Chondrocyte (in vitro differentiated cells): ENCODE measurements at regions not wholly inside any gene's neighbourhood (a gene's known extent, or its start where the extent isn't known, plus 50 kb on each side); places are given as distances from the start of the nearest gene placed in this dataset.

Experiments used
- DNase-seq: peaks from one replicate; pipeline ENCODE4 v3.0.0; 2021; ENCODE audit warnings: mixed read lengths, low spot score
- H3K27ac Mint-ChIP-seq: one replicate; pipeline ENCODE4 v1.8.0; 2021; ENCODE audit warnings: mild to moderate bottlenecking, moderate library complexity, mixed read lengths; ENCODE audit not compliant: unreplicated experiment
- H3K27me3 Mint-ChIP-seq: 2 replicates; pipeline ENCODE4 v1.8.0; 2021; ENCODE audit warnings: low read depth, mixed read lengths
- H3K36me3 Mint-ChIP-seq: 2 replicates; pipeline ENCODE4 v1.8.0; 2021; ENCODE audit warnings: low read depth, mixed read lengths
- H3K4me1 Mint-ChIP-seq: 2 replicates; pipeline ENCODE4 v1.8.0; 2021; ENCODE audit warnings: low read depth, mild to moderate bottlenecking, mixed read lengths
- H3K4me3 Mint-ChIP-seq: one replicate; pipeline ENCODE4 v1.8.0; 2021; ENCODE audit warnings: mild to moderate bottlenecking, moderate library complexity, mixed read lengths; ENCODE audit not compliant: unreplicated experiment
- H3K9me3 Mint-ChIP-seq: 2 replicates; pipeline ENCODE4 v1.8.0; 2021; ENCODE audit warnings: low read depth, mixed read lengths
- TF ChIP-seq, protein P1 (sequence below): fragments of 200-600 bp; sonication (generic); IDR thresholded peaks from 2 replicates; pipeline ENCODE4 v1.5.0; 2021; ENCODE audit warnings: antibody characterized with exemption, mild to moderate bottlenecking, moderate library complexity

DNA sequence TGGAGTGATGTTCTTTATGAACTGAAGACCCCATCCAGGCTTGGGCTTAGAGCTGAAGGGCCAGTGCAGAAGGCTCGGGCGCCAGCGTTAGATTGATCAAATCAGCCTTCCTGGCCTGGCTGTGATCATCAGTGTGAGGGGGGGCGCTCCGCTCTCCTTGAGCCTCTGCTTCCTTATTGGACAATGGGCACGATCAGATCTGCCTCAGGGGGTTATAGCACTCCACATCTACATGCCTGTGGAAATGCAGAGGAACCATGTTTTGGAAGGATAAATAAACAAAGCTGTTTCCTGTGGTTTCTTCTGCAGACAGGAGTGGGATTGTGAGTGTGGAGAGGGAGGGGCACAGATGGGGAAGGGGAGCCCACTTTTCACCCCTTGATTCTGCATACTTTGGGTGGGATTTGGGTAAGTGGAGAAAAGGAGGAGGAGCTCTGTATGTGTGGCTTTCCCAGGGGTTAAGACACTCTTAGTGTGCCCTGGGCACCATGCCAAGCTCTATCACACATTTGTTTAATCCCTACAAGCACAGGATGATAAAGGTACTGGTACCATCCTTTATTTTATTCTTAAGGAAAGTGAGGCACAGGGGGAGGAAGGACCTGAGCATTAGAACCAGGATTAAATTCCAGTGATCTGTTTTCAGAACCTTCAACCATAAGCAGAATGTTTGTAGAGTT lies 150.5 kb downstream of the EN1 start:
- Mint-ChIP-seq H3K9me3 (no peaks in the 10 kb centered on the region), H3K27ac (no peak overlapping the region), H3K4me3 (no peak overlapping the region), H3K27me3 (no peaks in the 10 kb centered on the region), H3K36me3 (no peaks in the 10 kb centered on the region), H3K4me1 (no peaks in the 10 kb centered on the region)
- no peak for DNase-seq
- TF ChIP-seq, protein P1, sequence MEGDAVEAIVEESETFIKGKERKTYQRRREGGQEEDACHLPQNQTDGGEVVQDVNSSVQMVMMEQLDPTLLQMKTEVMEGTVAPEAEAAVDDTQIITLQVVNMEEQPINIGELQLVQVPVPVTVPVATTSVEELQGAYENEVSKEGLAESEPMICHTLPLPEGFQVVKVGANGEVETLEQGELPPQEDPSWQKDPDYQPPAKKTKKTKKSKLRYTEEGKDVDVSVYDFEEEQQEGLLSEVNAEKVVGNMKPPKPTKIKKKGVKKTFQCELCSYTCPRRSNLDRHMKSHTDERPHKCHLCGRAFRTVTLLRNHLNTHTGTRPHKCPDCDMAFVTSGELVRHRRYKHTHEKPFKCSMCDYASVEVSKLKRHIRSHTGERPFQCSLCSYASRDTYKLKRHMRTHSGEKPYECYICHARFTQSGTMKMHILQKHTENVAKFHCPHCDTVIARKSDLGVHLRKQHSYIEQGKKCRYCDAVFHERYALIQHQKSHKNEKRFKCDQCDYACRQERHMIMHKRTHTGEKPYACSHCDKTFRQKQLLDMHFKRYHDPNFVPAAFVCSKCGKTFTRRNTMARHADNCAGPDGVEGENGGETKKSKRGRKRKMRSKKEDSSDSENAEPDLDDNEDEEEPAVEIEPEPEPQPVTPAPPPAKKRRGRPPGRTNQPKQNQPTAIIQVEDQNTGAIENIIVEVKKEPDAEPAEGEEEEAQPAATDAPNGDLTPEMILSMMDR = no peak

DNA sequence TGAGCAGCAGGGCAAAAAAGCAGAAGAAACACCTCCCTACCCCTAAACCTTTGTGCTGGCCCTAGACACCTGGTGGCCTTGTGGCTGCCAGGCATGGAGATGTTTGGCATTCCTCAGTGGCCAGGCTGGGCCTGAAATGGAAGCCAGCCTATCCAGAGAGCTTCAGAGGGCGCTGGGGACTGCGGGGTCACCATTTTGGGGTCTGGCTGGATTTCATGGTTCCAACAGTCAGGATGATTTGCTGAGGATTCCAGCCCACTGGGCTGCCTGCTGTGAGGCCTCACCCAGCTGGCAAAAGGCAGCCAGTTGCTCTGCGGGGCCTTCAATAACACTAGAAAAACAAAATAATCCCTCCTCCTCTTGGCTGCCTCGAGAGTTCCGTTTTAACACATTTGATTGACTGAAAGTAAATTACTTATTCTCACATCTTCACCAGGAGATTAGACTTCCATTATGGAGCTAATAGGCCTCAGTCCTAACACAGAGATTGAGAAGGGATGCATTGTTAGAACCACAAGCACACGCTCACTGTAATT lies 154.1 kb downstream of the EN1 start:
- Mint-ChIP-seq H3K36me3 (no peaks in the 10 kb centered on the region), H3K9me3 (peaks cover 10% of the 10 kb centered on the region), H3K27me3 (no peaks in the 10 kb centered on the region), H3K27ac (no peak overlapping the region), H3K4me3 (no peak overlapping the region), H3K4me1 (no peaks in the 10 kb centered on the region)
- TF ChIP-seq, protein P1 = no peak
- DNase-seq = no peak

DNA sequence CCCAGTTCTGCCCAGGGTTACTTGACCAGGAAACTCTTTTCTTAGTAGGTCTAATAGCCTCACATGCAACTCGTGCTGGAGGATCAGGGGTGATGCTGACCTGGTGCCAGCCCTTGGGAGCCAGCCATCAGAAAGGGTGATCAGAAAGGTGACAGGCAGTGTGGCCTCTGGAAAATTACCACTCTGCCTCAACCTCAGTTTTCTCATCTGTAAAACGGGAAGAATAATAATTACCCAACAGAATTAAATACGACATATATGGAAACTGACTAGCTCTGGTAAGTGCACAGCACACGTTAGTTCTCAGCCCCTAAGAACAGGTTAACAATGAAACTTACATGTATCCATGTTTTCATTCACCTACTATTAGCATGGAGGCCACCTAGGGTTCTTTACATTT lies 157.6 kb downstream of the EN1 start:
- H3K4me1 Mint-ChIP-seq = no peaks in the 10 kb centered on the region
- no peak overlapping the region for H3K4me3 Mint-ChIP-seq
- TF ChIP-seq, protein P1 = no peak
- H3K9me3 Mint-ChIP-seq = peaks cover 10% of the 10 kb centered on the region
- H3K36me3 Mint-ChIP-seq = no peaks in the 10 kb centered on the region
- no peaks in the 10 kb centered on the region for H3K27me3 Mint-ChIP-seq
- no peak overlapping the region for H3K27ac Mint-ChIP-seq
- DNase-seq = no peak

DNA sequence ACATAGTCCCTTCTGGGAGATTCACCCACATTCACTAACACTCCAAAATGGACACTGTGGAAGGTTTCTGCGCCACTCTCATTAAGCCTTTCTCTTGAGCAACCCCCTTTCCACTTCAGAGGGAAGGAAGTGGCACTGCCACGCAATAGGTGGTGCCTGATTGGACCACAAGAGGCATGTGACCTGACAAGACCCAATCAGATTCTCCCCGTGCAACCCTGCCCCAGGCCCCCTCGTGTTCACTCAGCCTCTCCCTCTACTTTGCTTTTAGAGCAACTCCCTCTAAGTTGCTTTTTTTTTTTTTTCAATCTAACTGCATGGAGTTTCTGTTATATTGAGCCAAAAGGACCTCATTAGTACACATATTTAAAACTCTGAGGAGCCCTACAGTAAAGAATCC lies 158.0 kb downstream of the EN1 start:
- H3K36me3 Mint-ChIP-seq = no peaks in the 10 kb centered on the region
- no peak for DNase-seq
- TF ChIP-seq, protein P1 = no peak
- H3K4me3 Mint-ChIP-seq = no peak overlapping the region
- no peak overlapping the region for H3K27ac Mint-ChIP-seq
- H3K27me3 Mint-ChIP-seq = no peaks in the 10 kb centered on the region
- no peaks in the 10 kb centered on the region for H3K4me1 Mint-ChIP-seq
- peaks cover 10% of the 10 kb centered on the region for H3K9me3 Mint-ChIP-seq

DNA sequence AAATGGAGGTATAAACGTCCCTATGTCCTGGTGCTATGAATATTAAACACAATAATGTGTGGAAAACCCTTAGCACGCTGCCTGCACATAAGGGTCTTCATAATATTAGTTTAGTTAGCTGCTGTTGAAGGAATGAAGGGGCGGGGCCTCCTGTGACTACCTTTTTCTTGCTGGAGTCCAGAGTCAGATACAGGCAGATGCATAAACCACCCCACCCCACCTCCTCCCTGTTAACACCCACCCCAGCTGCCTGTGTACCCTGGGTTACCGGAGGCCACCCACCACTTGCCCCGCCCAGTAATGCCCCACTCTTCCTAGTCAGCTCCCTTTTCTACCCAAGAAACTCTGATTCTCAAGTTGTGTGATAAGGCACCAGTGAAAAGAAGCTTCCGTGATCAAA lies 158.4 kb downstream of the EN1 start:
- no peak overlapping the region for H3K4me3 Mint-ChIP-seq
- no peak for DNase-seq
- no peaks in the 10 kb centered on the region for H3K4me1 Mint-ChIP-seq
- TF ChIP-seq, protein P1 = no peak
- no peak overlapping the region for H3K27ac Mint-ChIP-seq
- no peaks in the 10 kb centered on the region for H3K36me3 Mint-ChIP-seq
- H3K27me3 Mint-ChIP-seq = no peaks in the 10 kb centered on the region
- H3K9me3 Mint-ChIP-seq = peaks cover 10% of the 10 kb centered on the region
